AG08396 (cell line): ENCODE measurements at regions not wholly inside any gene's neighbourhood (a gene's known extent, or its start where the extent isn't known, plus 50 kb on each side); places are given as distances from the start of the nearest gene placed in this dataset.

Experiments used
- DNase-seq: peaks from one replicate; pipeline ENCODE4 v3.0.0; 2012; ENCODE audit warnings: low spot score, mixed read lengths

- DNase-seq = no peak
These were observed 396.1 kb upstream of the PLXNA2 start for GRCh38 chr1:208640295-208640694.

- no peak for DNase-seq
These were observed 397.5 kb upstream of the PLXNA2 start for GRCh38 chr1:208641579-208642280.

- DNase-seq = no peak
These were observed 398.9 kb upstream of the PLXNA2 start for GRCh38 chr1:208643005-208643597.

- no peak for DNase-seq
These were observed 400.4 kb upstream of the PLXNA2 start for GRCh38 chr1:208644401-208645160.

GRCh38 chr1:208646431-208646830 lies 402.2 kb upstream of the PLXNA2 start:
- no peak for DNase-seq

GRCh38 chr1:208648146-208648545 lies 404.0 kb upstream of the PLXNA2 start:
- no peak for DNase-seq

GRCh38 chr1:208652296-208653160 lies 408.3 kb upstream of the PLXNA2 start:
- peak; percentile 68 for DNase-seq

- no peak for DNase-seq
These were observed 409.2 kb upstream of the PLXNA2 start for GRCh38 chr1:208653426-208653825.

- no peak for DNase-seq
These were observed 410.1 kb upstream of the PLXNA2 start for GRCh38 chr1:208654241-208654640.

GRCh38 chr1:208665936-208666335 lies 421.8 kb upstream of the PLXNA2 start:
- DNase-seq = no peak

- DNase-seq = peak; percentile 5
These were observed 424.8 kb upstream of the PLXNA2 start for GRCh38 chr1:208668991-208669390.

GRCh38 chr1:208670778-208671177 lies 426.6 kb upstream of the PLXNA2 start:
- no peak for DNase-seq

- DNase-seq = no peak
These were observed 437.9 kb upstream of the PLXNA2 start for GRCh38 chr1:208681878-208682663.

- DNase-seq = no peak
These were observed 438.5 kb upstream of the PLXNA2 start for GRCh38 chr1:208682664-208683013.

GRCh38 chr1:208683141-208683540 lies 439.0 kb upstream of the PLXNA2 start:
- no peak for DNase-seq

GRCh38 chr1:208684192-208684591 lies 440.0 kb upstream of the PLXNA2 start:
- DNase-seq = no peak

GRCh38 chr1:208686592-208686991 lies 442.4 kb upstream of the PLXNA2 start:
- no peak for DNase-seq

GRCh38 chr1:208688656-208689315 lies 444.6 kb upstream of the PLXNA2 start:
- no peak for DNase-seq

GRCh38 chr1:208691012-208691411 lies 446.8 kb upstream of the PLXNA2 start:
- no peak for DNase-seq

- no peak for DNase-seq
These were observed 465.8 kb upstream of the PLXNA2 start for GRCh38 chr1:208709981-208710380.

- no peak for DNase-seq
These were observed 470.1 kb upstream of the PLXNA2 start for GRCh38 chr1:208714323-208714722.
